Activated CD8-positive, alpha-beta T cell treated with anti-CD3 and anti-CD28 coated beads for 36 hours (primary cell): ENCODE measurements at regions not wholly inside any gene's neighbourhood (a gene's known extent, or its start where the extent isn't known, plus 50 kb on each side); places are given as distances from the start of the nearest gene placed in this dataset.

Experiments used
- ATAC-seq: fragments of 200-7000 bp; cut with Tn5 transposase; one replicate; pipeline ENCODE4 v1.10.0; 2021; ENCODE audit warnings: mild to moderate bottlenecking, moderate library complexity
- CTCF ChIA-PET: fragments of 350-600 bp; sonication (Branson Sonifier 250); formaldehyde crosslinking; loops from one replicate; lab custom pipeline; 2021; ENCODE audit warnings: antibody characterized with exemption; lab: Charles Lee
- POLR2A ChIA-PET: fragments of 350-600 bp; sonication (Branson Sonifier 250); formaldehyde crosslinking; loops from one replicate; lab custom pipeline; 2021; ENCODE audit warnings: antibody characterized with exemption; lab: Charles Lee
- DNase-seq: peaks from one replicate; pipeline ENCODE4 v3.0.0-alpha.2; 2020
- H3K27ac Mint-ChIP-seq: one replicate; pipeline ENCODE4 v1.8.0; 2021; ENCODE audit warnings: mild to moderate bottlenecking, mixed read lengths
- H3K27me3 Mint-ChIP-seq: one replicate; pipeline ENCODE4 v1.8.0; 2021; ENCODE audit warnings: mixed read lengths
- H3K36me3 Mint-ChIP-seq: one replicate; pipeline ENCODE4 v1.8.0; 2021; ENCODE audit warnings: low read depth, mixed read lengths
- H3K4me1 Mint-ChIP-seq: one replicate; pipeline ENCODE4 v1.8.0; 2021; ENCODE audit warnings: low read depth, mixed read lengths
- H3K4me3 Mint-ChIP-seq: one replicate; pipeline ENCODE4 v1.8.0; 2021; ENCODE audit warnings: mild to moderate bottlenecking, moderate library complexity, mixed read lengths
- H3K9me3 Mint-ChIP-seq: one replicate; pipeline ENCODE4 v1.8.0; 2021; ENCODE audit warnings: mixed read lengths
- CTCF ChIP-seq: fragments of 200-600 bp; IDR thresholded peaks from one replicate; pipeline ENCODE4 v1.8.0; 2022; ENCODE audit warnings: antibody characterized with exemption, mild to moderate bottlenecking
- intact Hi-C: fragments of 100-400 bp; cut with micrococcal nuclease; formaldehyde crosslinking; loops from one replicate; pipeline ENCODE4 v1.10.0; 2022

- intact Hi-C loops = no loop called here
- Mint-ChIP-seq H3K36me3 (no peaks in the 10 kb centered on the region), H3K9me3 (no peaks in the 10 kb centered on the region), H3K4me3 (no peak overlapping the region), H3K27ac (no peak overlapping the region), H3K27me3 (peaks cover 14% of the 10 kb centered on the region), H3K4me1 (no peaks in the 10 kb centered on the region)
- DNase-seq (no peak), ATAC-seq (no peak)
- ChIA-PET CTCF (no interaction called here), POLR2A (no interaction called here)
- no peak for TF ChIP-seq CTCF
These were observed 236.8 kb downstream of the GRIN2B start for GRCh38 chr12:13744561-13744960.

GRCh38 chr12:13740149-13740545 is 241.3 kb downstream of the GRIN2B start:
- peaks cover 9% of the 10 kb centered on the region for H3K27me3 Mint-ChIP-seq
- intact Hi-C loops = no loop called here
- ChIA-PET POLR2A (no interaction called here), CTCF (interaction anchor here (0.6 to 1.1 kb wide), 2 partner anchors 79 to 427 kb away, joined by 3 read pairs; no protein-coding TSS in a partner anchor)
- no peaks in the 10 kb centered on the region for H3K4me1 Mint-ChIP-seq
- TF ChIP-seq CTCF = no peak
- H3K27ac Mint-ChIP-seq = no peak overlapping the region
- DNase-seq (no peak), ATAC-seq (no peak)
- no peaks in the 10 kb centered on the region for H3K9me3 Mint-ChIP-seq
- no peaks in the 10 kb centered on the region for H3K36me3 Mint-ChIP-seq
- H3K4me3 Mint-ChIP-seq = no peak overlapping the region

GRCh38 chr12:13735734-13736133 is 245.7 kb downstream of the GRIN2B start:
- Mint-ChIP-seq H3K4me1 (no peaks in the 10 kb centered on the region), H3K36me3 (no peaks in the 10 kb centered on the region), H3K9me3 (no peaks in the 10 kb centered on the region), H3K27ac (no peak overlapping the region), H3K4me3 (no peak overlapping the region), H3K27me3 (peaks cover 6% of the 10 kb centered on the region)
- CTCF ChIA-PET = no interaction called here
- ATAC-seq (no peak), DNase-seq (no peak)
- no peak for TF ChIP-seq CTCF
- intact Hi-C loops = no loop called here
- POLR2A ChIA-PET = interaction anchor here (0.6 kb wide), 1 partner anchor 16 kb away, joined by 3 read pairs; no protein-coding TSS in a partner anchor

- intact Hi-C loops = no loop called here
- CTCF ChIA-PET = no interaction called here
- no peak overlapping the region for H3K4me3 Mint-ChIP-seq
- no peak overlapping the region for H3K27ac Mint-ChIP-seq
- H3K36me3 Mint-ChIP-seq = no peaks in the 10 kb centered on the region
- H3K4me1 Mint-ChIP-seq = no peaks in the 10 kb centered on the region
- DNase-seq (no peak), ATAC-seq (no peak)
- H3K9me3 Mint-ChIP-seq = no peaks in the 10 kb centered on the region
- H3K27me3 Mint-ChIP-seq = peaks cover 5% of the 10 kb centered on the region
- POLR2A ChIA-PET = no interaction called here
- TF ChIP-seq CTCF = no peak
These were observed 246.7 kb downstream of the GRIN2B start for GRCh38 chr12:13734584-13735152.

GRCh38 chr12:13727707-13728195 is 253.7 kb downstream of the GRIN2B start:
- H3K9me3 Mint-ChIP-seq = no peaks in the 10 kb centered on the region
- intact Hi-C loops = no loop called here
- ATAC-seq (no peak), DNase-seq (no peak)
- no peak overlapping the region for H3K4me3 Mint-ChIP-seq
- TF ChIP-seq CTCF = no peak
- no peaks in the 10 kb centered on the region for H3K36me3 Mint-ChIP-seq
- CTCF ChIA-PET = no interaction called here
- peaks cover 7% of the 10 kb centered on the region for H3K27me3 Mint-ChIP-seq
- POLR2A ChIA-PET = interaction anchor here (0.7 kb wide), 1 partner anchor 20 kb away, joined by 4 read pairs; no protein-coding TSS in a partner anchor
- H3K27ac Mint-ChIP-seq = no peak overlapping the region
- no peaks in the 10 kb centered on the region for H3K4me1 Mint-ChIP-seq
